Type B pancreatic cell (in vitro differentiated cells): ENCODE measurements at regions not wholly inside any gene's neighbourhood (a gene's known extent, or its start where the extent isn't known, plus 50 kb on each side); places are given as distances from the start of the nearest gene placed in this dataset.

Experiments used
- DNase-seq: peaks from one replicate; pipeline ENCODE4 v3.0.0; 2021; ENCODE audit warnings: mixed read lengths; ENCODE audit not compliant: unreplicated experiment; ENCODE audit errors: extremely low spot score
- H3K27ac Mint-ChIP-seq: 2 replicates; pipeline ENCODE4 v1.8.0; 2021; ENCODE audit warnings: mild to moderate bottlenecking, mixed read lengths
- H3K27me3 Mint-ChIP-seq: 2 replicates; pipeline ENCODE4 v1.8.0; 2021; ENCODE audit warnings: mixed read lengths
- H3K36me3 Mint-ChIP-seq: 2 replicates; pipeline ENCODE4 v1.8.0; 2021; ENCODE audit warnings: mixed read lengths
- H3K4me1 Mint-ChIP-seq: one replicate; pipeline ENCODE4 v1.8.0; 2021; ENCODE audit warnings: mixed read lengths; ENCODE audit not compliant: unreplicated experiment
- H3K4me3 Mint-ChIP-seq: 2 replicates; pipeline ENCODE4 v1.8.0; 2021; ENCODE audit warnings: mild to moderate bottlenecking, mixed read lengths
- H3K9me3 Mint-ChIP-seq: 2 replicates; pipeline ENCODE4 v1.8.0; 2021; ENCODE audit warnings: mixed read lengths
- TF ChIP-seq, protein P1 (sequence below): fragments of 200-600 bp; sonication (generic); conservative IDR thresholded peaks from 2 replicates; pipeline ENCODE4 v1.5.0; 2021; ENCODE audit warnings: antibody characterized with exemption, mild to moderate bottlenecking

DNA sequence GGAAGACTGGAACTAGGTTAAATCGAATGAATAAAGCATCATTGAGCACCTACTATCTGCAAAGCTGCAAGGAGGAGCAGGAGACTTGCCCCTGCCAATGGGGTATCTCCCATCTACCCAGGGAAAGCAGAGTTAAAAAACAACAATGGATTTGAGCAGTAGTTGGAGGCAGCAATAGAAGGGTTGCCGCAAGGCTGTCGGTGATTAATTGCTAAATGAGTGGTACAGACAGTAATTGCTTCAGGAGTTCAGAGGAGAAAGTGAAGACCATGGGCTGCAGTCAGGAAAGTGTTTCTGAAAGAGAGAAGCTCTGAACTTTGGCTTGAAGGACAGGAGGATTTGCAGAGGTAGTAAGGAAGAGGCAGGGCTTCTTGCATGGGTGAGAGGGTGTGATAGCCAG is 152.9 kb downstream of the ACTL8 start:
- no peaks in the 10 kb centered on the region for H3K9me3 Mint-ChIP-seq
- peaks cover 70% of the 10 kb centered on the region for H3K27me3 Mint-ChIP-seq
- no peak for DNase-seq
- H3K4me1 Mint-ChIP-seq = no peaks in the 10 kb centered on the region
- TF ChIP-seq, protein P1, sequence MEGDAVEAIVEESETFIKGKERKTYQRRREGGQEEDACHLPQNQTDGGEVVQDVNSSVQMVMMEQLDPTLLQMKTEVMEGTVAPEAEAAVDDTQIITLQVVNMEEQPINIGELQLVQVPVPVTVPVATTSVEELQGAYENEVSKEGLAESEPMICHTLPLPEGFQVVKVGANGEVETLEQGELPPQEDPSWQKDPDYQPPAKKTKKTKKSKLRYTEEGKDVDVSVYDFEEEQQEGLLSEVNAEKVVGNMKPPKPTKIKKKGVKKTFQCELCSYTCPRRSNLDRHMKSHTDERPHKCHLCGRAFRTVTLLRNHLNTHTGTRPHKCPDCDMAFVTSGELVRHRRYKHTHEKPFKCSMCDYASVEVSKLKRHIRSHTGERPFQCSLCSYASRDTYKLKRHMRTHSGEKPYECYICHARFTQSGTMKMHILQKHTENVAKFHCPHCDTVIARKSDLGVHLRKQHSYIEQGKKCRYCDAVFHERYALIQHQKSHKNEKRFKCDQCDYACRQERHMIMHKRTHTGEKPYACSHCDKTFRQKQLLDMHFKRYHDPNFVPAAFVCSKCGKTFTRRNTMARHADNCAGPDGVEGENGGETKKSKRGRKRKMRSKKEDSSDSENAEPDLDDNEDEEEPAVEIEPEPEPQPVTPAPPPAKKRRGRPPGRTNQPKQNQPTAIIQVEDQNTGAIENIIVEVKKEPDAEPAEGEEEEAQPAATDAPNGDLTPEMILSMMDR = no peak
- no peak overlapping the region for H3K4me3 Mint-ChIP-seq
- no peaks in the 10 kb centered on the region for H3K36me3 Mint-ChIP-seq
- H3K27ac Mint-ChIP-seq = no peak overlapping the region

DNA sequence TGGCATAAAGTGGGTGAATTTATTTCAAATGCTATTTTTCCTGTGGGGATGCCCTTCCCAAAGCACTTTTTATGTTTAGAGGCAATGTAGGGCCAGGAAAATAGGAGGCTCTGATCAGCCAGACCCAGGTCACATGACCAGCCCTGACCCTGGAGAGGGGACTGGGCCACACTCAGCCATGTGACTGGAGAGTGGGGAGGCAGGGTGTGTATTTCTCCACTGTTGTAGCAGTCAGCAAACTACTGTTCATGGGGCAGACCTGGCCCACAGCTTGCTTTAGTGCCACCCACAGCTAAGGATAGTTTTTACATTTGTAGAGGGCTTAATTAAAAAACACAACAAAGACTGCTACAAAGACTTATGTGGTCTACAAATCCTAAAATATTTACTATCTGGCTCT is 153.8 kb downstream of the ACTL8 start:
- no peak for DNase-seq
- Mint-ChIP-seq H3K4me1 (no peaks in the 10 kb centered on the region), H3K36me3 (no peaks in the 10 kb centered on the region), H3K9me3 (no peaks in the 10 kb centered on the region), H3K4me3 (no peak overlapping the region), H3K27me3 (peaks cover 76% of the 10 kb centered on the region), H3K27ac (no peak overlapping the region)
- TF ChIP-seq, protein P1 = no peak

DNA sequence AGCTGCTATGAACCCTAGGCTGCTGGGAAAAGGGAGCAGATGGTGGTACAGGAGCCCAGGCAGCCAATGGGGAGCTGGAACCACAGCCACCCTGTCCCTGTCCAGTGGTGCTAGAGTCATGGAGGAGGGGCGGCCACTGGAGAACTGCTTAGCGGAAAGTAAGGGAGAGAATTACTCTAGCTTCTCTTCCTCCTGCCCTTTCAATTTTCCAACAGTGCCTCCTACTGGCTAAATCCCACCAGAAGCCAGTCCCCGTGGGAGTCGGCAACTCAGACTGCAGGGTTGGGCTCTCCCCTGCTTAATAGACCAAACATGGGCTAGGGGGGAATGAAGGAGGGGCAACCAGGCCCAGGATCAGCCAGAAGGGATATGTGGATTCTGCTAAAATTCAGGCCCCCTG is 154.5 kb downstream of the ACTL8 start:
- TF ChIP-seq, protein P1 = peak; percentile 42

DNA sequence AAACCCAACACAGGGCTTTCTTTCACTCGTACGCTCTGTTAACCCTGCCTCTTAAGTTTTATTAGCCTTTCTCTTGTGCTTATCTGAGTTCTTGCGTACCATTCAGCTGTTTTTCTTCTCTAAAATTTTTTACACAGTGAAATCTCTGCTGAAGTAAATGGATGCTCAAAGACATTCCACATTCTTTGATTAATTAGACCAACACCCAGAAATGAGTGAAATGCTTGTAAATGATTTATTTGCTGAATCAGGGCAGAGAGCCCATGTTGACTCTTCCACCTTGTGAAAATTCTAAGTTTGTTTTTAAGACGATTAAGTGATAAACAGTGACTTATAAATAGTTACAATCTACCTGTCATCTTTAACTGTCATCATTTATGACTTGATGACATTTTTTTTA is 156.7 kb downstream of the ACTL8 start:
- Mint-ChIP-seq H3K4me1 (no peaks in the 10 kb centered on the region), H3K27ac (no peak overlapping the region), H3K27me3 (peaks cover 87% of the 10 kb centered on the region), H3K36me3 (no peaks in the 10 kb centered on the region), H3K9me3 (no peaks in the 10 kb centered on the region), H3K4me3 (no peak overlapping the region)
- DNase-seq = no peak
- TF ChIP-seq, protein P1 = no peak

More for the DNA sequence above, 154.5 kb downstream of the ACTL8 start:
- H3K9me3 Mint-ChIP-seq = no peaks in the 10 kb centered on the region
- DNase-seq = no peak
- no peak overlapping the region for H3K4me3 Mint-ChIP-seq
- H3K27ac Mint-ChIP-seq = no peak overlapping the region
- no peaks in the 10 kb centered on the region for H3K36me3 Mint-ChIP-seq
- no peaks in the 10 kb centered on the region for H3K4me1 Mint-ChIP-seq
- H3K27me3 Mint-ChIP-seq = peaks cover 80% of the 10 kb centered on the region

DNA sequence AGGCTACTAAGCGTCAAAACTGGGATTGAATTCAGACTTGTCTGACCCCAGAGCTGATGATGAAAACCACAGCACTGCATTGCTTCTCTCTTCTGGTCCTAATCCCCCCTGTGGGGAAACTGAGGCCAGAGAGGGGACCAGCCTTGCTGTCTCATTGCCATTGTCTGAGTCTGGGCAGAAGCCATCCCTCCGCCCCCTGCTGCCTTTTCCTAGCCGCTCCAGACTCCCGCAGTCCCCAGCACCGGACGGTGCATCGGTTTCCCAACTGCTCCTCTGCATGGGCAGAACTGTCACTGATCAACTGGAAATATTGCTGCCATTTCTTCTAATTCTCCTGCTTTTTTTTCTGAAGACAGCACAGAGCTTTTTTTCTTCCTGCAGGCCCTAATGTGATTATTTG is 157.4 kb downstream of the ACTL8 start:
- no peaks in the 10 kb centered on the region for H3K36me3 Mint-ChIP-seq
- peaks cover 90% of the 10 kb centered on the region for H3K27me3 Mint-ChIP-seq
- DNase-seq = no peak
- H3K9me3 Mint-ChIP-seq = no peaks in the 10 kb centered on the region
- no peak overlapping the region for H3K4me3 Mint-ChIP-seq
- H3K27ac Mint-ChIP-seq = no peak overlapping the region
- TF ChIP-seq, protein P1 = no peak
- no peaks in the 10 kb centered on the region for H3K4me1 Mint-ChIP-seq
